IPS DF 19.7 (cell line): ENCODE measurements at regions not wholly inside any gene's neighbourhood (a gene's known extent, or its start where the extent isn't known, plus 50 kb on each side); places are given as distances from the start of the nearest gene placed in this dataset.

Source experiments
- DNase-seq: peaks from one replicate; pipeline ENCODE4 v3.0.0-alpha.2; 2013; ENCODE audit warnings: low read depth, low spot score

DNA sequence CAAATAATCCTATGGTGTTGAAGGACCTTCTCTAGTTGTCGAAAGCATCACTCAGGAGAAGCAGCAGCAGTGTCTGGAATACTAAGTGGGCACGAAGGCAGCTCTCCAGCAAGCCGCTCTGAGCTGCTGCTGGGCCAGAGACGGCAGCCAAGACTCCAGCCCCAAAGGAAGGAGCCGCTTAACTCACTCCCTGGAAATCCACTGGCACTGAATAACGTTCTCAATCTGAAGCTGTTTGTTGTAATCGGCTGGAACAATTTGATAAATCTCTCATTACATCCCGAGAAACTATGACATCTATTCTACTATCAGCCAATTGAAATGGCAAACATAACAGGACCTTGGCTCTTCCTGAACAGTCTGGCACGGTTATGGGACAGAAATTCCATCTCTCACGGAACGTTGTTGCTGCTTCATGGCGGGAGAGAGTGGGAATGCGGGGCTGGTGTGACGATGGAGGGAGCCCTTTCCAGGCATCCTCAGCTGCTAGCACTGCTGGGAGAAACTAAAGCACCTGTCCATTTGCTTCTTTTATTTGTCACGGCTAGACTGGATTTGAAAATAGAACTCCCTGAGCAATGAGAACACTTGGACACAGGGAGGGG, 331.5 kb upstream of the RNF32 start:
- DNase-seq = no peak

DNA sequence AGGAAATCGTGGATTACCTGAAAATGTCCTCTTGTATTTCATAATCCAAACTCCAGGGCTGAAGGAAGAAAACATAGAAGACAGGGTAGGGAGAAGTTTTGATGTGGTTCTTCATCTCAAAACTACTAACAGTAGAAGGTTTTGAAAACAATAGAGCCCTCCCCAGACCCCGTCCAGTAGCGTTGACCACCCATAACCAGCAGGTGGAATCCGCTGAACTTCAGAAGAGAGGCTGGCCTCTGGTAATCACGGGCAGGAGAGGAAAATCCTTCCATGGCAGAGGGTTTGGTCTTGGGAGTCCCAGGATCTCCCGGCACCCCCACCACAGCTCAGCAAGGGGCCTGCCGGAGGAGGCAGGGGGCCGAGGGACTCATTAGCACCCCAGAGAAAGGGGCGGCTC, 333.4 kb upstream of the RNF32 start:
- DNase-seq = no peak

DNA sequence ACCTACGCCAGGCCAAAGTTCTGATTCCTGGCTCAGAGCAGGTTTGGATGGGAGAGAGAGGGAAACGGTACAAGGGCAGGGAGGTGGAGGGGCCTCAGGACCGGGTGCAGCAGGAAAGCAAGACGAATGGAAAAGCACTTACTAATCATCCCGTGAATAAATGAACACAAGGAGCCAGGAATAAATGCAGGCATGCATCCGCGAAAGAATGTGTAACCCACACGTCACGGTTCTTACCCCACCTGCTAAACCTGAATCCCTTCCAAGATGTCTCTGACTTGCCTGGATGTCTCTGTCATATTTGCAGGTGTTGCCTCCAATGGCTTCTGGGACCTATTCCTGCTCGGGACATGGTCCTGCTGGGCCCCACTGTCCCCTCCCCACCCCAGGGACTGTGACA, 335.2 kb upstream of the RNF32 start:
- DNase-seq = no peak

DNA sequence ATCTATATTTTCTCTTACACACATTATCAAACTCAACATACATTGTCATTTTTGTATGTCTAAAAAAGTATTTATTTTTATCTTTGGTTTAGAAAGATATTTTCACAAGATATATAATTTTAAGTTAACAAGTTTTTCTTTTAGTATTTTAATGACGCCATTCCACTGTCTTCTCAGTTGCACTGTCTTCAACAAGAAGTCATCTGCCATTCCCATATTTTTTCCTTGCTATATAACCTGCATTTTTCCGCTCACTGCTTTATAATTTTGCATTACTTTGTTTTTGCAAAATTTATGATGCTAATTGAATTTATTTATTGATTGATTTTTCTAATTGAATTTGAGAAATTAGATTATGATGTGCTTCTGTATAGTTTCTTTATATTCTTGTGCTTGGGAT, 357.8 kb upstream of the RNF32 start:
- no peak for DNase-seq

DNA sequence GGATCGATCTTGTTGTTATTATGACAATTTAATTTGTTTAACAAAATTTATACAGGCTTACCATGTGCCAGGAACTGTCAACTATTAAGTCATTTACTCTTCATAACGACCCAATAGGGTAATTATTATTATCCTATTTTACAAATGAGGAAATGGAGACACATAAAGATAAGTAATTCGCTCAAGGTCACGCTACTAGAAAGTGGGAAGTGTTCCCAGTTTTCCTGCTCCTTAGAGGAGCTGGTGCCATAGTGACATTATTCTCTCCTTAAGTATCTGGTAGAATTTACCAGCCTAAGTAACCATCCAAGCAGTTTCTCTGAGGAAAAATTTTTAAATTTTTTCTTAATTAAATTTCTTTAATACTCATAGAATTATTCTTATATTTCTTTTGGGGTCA, 360.9 kb upstream of the RNF32 start:
- DNase-seq = no peak

DNA sequence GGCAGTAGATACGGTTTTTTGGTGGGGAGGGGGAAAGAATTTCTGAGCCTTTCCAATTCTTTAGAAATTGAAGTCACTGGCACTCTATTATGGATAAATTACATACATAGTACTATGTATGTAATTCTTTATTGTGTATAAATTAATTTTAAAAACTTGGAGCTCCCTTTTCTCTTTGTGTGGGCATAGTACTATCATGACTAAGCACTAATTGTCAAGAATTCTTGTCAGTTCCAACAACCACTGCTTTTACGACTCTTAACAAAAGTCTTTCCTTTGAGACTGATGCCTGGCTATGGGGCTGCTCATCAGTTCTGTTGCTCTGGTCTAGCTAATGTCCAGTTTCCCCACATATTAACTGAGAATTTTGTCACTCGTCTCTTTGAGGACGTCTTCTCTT, 365.3 kb upstream of the RNF32 start:
- no peak for DNase-seq

DNA sequence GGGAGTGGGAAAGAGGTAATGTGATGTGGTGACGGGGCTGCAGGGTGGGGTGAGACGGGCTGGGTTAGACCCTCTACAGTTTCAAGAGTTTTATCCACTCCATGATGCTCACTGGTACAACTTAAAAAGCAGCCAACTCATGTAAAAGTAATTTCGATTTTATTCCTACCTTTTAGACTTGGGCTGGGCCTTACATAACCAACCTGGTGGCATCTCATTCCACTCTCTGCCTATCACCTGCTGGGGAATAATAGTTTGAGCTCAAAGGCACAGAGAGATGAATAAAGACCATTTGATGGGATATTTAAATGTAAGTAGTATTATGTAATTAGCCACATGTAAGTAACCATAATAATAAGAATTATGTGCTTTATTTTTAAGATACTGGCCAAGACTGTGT, 366.0 kb upstream of the RNF32 start:
- no peak for DNase-seq

DNA sequence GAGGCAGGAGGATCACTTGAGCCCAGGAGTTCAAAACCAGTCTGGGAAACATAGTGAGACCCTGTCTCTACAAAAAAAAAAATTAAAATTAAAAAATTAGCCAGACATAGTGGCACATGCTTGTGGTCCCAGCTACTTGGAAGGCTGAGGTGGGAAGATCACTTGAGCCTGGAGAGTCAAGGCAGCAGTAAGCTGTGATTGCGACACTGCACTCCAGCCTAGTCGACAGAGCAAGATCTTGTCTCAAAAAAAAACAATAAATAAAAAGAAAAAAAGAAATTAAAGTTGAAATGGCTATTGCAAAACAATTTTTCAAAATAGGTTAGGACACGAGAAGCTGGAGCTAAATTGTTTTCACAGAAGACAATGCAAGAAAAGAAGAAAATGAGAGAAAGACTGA, 379.0 kb upstream of the RNF32 start:
- DNase-seq = no peak

DNA sequence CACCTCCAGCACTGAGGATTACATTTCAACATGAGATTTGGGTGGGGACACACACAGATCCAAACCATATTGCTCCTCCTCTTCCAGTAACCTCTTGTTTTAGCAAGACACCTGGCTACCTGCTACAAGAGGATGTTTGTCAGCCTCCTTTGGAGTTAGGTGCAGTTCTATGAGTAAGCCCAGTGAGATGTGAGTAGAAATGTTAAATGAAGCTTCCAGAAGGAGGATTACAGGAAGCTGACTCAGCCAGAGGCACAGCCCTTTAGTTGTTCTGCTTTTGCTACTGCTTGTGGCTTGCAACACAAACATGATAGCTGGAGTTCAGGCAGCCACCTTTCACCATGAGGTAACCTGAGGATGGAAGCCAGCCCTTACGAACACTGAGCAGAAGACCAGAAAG, 382.7 kb upstream of the RNF32 start:
- no peak for DNase-seq

DNA sequence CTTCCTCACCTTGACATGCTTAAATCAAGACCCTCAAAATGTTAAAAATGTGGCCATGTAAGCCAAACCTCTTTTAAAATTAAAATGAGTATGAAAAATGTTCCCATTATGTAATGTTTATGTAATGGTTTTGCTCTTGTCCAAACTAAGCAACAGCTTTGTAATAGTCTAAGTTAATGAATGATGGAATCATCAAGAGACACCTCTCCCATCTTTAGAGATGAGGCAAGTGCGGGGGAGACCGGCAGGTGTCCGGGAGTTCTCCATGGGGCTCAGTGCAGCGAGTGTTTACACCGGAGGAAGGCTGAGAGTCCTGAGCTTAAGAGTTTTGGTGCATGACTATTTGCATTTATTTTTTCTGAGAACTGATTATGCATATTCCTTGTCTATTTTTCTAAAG, 384.9 kb upstream of the RNF32 start:
- no peak for DNase-seq

DNA sequence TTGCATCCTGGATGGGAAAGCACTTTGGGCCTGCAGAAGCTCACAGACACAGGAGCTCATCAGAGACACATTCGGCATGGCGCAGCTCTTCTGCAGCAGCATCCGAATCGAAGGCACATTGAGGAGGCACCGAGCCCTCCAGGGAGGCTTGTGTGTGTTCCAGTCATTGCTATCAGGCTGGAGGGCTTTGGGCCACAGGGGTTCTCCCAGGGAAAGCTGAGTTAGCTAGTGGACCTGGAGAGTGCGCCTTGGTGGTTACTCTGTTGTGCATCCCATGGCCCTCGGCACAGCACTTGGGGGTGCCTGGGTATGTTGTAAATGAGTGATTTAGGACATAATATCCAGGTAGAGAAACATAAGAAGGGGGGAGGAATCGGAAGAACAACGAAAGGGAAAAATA, 388.7 kb upstream of the RNF32 start:
- DNase-seq = no peak

DNA sequence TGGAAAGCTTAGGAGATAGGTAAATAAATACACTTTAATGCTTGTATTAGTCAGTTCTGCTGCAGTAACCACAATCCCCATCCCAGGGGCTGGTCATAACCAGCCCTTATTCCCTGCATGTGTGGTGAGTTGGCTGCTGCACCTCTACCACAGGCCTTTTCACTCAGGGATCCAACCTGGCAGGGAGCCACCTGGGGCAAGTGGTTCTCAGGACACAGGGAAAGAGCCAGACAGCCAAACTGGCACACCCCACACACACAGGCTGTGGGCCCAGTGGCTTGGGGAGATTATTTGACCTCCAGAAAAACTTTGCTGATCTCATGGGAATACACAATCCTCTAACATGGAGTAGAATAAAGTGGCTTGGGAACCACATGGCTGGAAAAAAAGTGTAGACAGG, 400.0 kb upstream of the RNF32 start:
- no peak for DNase-seq

DNA sequence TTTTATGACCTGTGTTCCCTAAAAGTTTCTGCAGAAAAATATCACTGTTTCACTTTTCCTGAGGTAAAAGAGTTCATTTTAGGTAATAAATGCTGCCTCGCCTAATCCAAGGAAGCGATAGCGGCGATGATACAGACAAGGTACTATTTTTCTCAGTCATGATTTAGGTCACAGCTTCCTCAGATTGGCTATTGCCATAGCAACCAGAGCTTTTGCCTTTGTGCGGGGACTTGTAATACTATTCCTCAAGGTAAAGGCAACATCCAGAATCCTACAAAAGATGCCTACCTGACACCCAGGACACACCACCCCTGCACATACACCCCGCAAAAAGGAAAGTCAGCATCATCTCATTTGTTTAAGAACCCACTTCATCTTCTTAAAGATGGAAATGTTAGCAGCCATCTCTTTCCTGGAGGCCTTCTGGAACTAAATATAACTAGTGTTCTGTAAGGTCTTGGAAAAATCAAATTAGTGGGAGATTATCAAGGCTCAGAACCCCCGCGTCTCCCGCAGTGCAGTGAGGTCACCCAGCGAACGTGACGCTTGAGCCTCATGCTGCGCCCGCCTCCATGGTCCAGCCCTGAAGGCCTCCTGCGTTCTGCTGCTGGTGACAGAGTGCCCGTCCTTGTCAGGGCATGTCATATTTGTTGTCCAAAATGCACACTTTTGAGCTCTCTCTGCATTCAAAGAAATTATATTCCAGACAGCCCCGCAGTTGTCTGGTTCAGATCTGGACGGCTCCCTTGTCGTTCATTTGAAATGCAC, 402.0 kb upstream of the RNF32 start:
- no peak for DNase-seq

DNA sequence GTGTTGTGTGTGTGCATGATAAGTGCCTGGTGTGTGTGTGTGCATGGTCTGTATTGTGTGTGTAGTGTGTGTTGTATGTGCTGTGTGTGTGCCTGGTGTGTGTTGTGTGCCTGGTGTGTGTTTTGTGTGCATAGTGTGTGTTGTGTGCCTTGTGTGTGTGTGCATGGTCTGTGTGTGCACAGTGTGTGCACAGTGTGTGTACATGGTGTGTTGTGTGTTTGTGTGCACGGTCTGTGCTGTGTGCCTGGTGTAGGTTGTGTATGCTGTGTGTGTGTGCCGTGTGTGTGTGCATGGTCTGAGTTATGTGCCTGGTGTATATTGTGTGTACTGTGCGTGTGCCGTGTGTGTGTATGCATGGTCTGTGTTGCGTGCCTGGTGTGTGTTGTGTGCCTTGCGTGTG, 403.0 kb upstream of the RNF32 start:
- no peak for DNase-seq

DNA sequence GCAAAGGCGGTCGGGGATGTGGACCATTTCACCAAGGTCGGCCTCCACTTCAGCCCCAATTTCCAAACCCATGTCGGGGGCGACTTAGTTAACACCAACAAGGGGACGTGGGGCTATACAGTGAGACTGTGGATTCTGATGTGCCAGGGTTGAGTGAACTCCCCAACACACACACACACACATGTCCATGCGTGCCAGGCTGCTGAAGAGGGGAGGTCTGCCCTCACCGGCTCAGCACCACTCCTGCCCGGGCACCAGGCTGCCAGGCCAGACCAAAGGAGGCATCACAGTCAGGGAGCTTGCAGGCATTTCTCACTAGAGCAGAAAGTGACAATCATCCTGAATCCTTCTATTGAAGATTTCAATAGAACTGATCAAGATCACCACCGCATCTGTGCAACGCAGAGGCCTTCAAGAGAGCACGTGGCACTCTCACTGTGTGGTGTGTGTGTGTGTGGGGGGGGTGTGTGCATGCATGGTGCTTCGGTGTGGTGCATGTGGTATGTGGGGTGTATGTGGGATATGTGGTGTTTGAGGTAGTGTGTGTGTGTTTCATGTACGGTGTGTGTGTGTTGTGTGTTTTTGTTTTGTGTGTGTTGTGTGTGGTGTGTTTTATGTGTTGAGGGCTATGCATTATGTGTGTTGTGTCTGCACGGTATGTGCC, 403.5 kb upstream of the RNF32 start:
- no peak for DNase-seq

DNA sequence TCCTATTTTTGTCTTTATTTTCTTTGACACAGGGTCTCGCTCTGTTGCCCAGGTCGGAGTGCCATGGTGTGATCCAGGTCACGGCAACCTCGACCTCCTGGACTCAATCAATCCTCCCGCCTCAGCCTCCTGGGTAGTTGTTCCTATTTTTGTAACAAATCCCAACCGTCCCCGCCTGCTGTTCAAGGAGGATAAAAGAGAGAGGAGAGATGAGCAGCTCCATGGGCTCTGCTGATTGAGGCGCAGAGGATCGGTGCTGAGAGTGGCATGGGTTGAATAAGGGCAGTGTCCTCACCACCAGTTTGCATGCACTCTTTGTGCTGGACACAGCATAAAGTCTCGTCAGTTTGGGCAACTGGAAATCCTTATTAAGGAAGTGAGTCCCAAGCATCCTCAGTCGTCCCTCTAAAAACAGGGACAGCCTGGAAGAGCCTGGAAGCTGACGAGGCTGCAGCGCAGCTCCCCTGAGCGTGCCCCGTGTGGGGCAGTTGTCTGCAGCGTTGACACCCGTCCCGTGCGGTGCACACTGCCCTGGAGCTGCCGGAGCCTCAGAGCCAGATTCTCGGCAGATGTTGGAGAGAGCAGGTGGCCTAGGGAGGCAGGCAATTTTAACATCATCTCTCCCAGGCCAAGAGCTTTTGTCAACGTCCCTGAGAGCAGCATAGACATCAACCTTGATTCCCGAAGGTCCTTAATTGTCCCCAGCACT, 404.2 kb upstream of the RNF32 start:
- DNase-seq = no peak

DNA sequence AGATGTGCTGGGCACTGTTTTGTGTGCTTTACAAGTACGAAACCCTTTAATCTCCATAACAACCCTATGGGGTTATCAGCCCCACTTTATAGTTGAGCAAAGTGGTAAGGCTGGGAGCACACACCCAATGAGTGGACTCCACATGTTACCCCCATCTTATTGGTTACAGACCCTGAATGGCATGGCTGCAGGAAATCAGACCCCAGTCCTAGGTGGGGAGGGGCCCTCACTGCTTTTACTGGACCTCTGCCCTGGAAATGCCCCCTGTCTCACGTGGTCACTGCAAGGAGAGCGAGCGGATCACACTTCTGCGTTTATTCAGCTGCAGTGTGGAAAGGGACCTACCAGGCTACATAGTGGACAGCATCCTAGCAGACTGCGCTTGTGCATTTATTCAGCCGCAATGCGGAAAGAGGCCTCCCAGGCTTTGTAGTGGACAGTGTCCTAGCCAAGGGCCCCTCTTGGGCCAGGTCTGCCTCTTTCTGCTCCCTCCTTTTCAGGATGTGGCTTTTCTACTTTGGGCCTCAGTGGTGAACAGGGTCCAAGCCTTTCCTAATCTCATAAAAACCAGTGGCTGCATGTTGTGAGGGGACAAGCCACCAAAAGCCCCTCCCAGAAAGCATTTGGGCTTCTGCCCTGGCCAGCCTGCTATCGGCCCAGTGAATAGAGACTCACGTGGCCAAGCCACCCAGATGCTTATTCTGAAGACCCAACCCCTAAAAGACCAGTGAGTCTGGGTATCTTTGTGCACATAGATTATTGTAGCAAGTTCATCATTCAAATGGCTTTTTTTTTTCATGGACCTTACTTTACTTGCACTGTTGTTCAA, 405.7 kb upstream of the RNF32 start:
- DNase-seq = no peak

DNA sequence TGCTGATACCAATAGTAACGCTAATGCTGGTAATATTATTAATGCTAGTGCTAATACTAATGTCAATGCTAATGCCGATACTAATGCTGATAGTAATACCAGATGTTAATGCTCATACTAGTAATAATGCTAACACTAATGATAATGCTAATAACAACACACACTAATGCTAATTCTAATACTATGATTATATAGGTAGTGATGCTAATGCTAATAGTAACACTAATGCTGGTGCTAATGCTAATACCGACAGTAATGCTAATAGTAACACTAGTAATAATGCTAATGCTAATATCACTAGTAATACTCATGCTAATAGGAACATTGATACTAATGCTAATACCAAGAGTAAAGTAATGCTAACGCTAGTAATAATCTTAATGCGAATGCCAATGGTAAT, 406.4 kb upstream of the RNF32 start:
- no peak for DNase-seq

DNA sequence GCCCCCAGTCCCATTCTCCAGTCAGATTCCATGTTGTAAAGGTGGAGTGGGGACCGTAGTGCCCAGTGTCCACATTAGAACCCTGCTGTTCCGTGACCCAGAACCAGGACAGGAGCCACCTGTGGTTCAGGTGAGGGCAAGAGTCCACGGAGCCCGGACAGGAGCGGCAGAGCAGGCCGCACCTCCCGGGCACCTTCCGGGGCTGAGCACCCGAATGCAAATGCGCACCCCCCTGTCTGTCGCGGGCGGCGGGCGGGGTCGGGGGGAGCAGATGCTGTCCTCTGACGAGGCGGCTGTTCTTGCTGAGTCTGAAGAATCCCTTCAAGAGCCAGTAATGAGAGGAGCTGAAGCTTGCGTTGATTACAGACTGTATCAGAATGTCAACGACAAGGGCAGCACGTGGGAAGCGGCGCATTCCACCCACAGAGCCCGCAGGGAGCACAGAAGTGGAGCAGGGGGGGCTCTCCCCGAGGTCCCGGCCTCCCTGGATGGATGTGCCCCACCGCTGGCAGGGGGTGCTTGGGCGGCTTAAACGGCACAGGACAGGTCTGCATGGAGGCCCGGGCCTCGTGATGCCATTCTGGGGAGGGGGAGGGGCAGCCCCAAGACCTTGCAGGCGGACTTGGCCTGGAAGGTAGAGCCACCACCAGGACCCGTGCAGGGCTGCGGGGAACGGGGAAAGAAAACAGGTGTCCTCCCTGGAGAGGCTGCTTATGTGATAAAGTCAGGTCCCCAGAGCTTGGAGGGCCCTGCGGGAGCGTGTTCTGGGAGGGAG, 407.5 kb upstream of the RNF32 start:
- DNase-seq = no peak

DNA sequence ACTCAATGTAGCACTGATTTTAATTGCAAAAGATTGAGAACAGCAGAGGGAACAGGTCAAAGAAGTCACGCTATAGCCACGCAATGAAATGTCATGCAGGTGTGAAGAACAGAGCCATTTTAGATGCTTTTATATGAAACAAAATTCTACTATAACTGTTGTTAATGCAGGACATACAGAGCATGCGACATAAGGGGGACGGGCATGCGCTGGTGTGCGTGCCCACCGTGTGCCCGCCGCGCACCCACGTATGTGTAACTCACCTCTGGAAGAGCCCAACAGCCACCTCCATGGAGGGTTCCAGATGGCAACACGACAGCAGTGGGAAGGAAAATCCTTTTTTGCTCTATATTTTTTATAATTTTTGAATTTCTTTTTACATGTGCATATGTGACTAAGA, 410.0 kb upstream of the RNF32 start:
- DNase-seq = no peak

DNA sequence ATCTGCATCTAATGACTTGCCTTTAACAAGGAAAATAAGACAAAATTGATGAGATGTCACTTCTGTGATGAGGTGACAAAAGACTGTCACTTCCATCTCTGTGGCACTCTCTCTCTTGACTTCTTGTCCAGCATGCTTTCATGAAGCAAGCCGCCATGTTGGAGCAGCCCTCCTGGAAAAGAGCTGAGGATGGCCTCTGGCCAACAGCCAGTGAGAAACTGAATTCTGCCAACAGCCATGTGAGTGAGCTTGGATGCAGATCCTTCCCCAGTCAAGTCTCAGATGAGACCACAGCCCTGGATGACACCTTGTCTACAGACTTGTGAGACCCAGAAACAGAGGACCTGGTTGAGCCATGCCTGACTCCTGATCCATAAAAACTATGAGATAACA, 412.6 kb upstream of the SHH start:
- no peak for DNase-seq
